ENCODE measurements at regions not wholly inside any gene's neighbourhood (a gene's known extent, or its start where the extent isn't known, plus 50 kb on each side); places are given as distances from the start of the nearest gene placed in this dataset.
"Not testable (repeated sequence)": the region's sequence is repeated elsewhere in the genome, so short reads cannot be mapped to it uniquely, and the experiment has no call there.

DNA sequence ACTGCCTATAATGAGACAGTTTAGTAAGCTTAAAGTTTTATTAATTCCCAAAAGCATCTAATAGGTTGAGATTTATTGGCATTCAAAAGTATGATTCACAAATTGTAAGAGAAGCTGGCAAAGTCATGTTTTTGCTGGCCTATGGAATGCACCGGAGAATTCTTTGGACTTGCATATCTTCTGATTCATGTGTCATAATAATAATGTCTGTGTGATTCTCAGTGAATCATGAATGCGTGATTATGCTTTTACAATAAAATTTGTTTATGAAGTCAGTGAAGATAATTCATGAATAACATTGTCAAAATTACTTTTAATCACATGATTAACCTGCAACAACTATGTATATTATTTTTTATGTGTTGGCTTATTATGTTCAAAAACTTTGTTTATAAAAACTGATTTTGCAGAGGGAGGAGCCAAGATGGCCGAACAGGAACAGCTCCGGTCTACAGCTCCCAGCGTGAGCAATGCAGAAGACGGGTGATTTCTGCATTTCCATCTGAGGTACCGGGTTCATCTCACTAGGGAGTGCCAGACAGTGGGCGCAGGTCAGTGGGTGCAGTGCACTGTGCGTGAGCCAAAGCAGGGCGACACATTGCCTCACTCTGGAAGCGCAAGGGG, 389.2 kb downstream of the SRGAP2C start:
- not testable (repeated sequence) for H3K27ac Mint-ChIP-seq; H3K4me1 Mint-ChIP-seq; H3K27me3 Mint-ChIP-seq; H3K36me3 Mint-ChIP-seq (ENCODE audit: low read depth); H3K4me3 Mint-ChIP-seq; ATAC-seq; DNase-seq; H3K9me3 Mint-ChIP-seq

DNA sequence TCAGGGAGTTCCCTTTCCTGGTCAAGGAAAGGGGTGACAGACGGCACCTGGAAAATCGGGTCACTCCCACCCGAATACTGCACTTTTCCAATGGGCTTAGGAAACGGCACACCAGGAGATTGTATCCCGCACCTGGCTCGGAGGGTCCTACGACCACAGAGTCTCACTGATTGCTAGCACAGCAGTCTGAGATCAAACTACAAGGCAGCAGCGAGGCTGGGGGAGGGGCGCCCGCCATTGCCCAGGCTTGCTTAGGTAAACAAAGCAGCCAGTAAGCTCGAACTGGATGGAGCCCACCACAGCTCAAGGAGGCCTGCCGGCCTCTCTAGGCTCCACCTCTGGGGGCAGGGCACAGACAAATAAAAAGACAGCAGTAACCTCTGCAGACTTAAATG, 389.7 kb downstream of the SRGAP2C start:
- not testable (repeated sequence) for H3K36me3 Mint-ChIP-seq (ENCODE audit: low read depth); H3K27me3 Mint-ChIP-seq; H3K9me3 Mint-ChIP-seq; H3K4me3 Mint-ChIP-seq; DNase-seq; H3K27ac Mint-ChIP-seq; ATAC-seq; H3K4me1 Mint-ChIP-seq

DNA sequence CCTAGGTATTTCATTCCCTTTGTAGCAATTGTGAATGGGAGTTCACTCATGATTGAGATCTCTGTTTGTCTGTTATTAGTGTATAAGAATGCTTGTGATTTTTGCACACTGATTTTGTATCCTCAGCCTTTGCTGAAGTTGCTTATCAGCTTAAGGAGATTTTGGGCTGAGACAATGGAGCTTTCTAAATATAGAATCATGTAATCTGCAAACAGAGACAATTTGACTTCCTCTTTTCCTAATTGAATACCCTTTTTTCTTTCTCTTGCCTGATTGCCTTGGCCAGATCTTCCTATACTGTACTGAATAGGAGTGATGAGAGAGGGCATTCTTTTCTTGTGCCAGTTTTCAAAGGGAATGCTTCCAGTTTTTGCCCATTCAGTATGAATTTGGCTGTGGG, 398.1 kb downstream of the SRGAP2C start:
- not testable (repeated sequence) for H3K4me1 Mint-ChIP-seq, H3K27ac Mint-ChIP-seq
- peaks cover 14% of the 10 kb centered on the region for H3K36me3 Mint-ChIP-seq (ENCODE audit: low read depth)

DNA sequence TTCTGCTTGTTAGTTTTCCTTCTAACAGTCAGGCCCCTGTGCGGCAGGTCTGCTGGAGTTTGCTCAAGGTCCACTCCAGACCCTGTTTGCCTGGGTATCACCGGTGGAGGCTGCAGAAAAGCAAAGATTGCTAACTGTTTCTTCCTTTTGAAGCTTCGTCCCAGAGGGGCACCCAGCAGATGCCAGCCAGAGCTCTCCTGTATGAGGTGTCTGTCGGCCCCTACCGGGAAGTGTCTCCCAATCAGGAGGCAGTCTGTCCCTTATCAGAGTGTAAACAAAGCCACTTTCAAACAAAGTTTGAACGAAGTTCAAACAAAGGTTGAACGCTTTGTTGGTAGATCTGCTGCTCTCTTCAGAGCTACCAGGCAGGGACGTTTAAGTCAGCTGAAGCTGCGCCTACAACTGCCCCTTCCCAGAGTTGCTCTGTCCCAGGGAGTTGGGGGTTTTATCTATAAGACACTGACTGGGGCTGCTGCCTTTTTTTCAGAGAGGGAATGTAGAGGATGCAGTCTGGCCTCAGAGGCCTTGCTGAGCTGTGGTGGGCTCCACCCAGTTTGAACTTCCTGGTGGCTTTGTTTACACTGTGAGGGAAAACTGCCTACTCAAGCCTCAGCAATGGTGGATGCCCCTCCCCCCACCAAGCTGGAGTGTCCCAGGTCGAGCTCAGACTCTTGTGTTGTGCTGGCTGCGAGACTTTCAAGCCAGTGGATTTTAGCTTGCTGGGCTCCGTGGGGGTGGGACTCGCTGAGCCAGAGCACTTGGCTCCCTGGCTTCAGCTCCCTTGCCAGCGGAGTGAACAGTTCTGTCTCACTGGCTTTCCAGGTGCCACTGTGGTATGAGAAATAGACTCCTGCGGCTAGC, 401.8 kb downstream of the SRGAP2C start:
- peaks cover 10% of the 10 kb centered on the region for H3K36me3 Mint-ChIP-seq (ENCODE audit: low read depth)
- no peaks in the 10 kb centered on the region for H3K27me3 Mint-ChIP-seq
- no peak overlapping the region for H3K4me3 Mint-ChIP-seq
- H3K9me3 Mint-ChIP-seq: peaks cover 13% of the 10 kb centered on the region
- peaks cover 8% of the 10 kb centered on the region for H3K4me1 Mint-ChIP-seq
- ATAC-seq (no peak), DNase-seq (no peak)
- no peak overlapping the region for H3K27ac Mint-ChIP-seq

More for the DNA sequence above, 398.1 kb downstream of the SRGAP2C start:
- H3K4me3 Mint-ChIP-seq, ATAC-seq, DNase-seq, H3K27me3 Mint-ChIP-seq: not testable (repeated sequence)
- peaks cover 13% of the 10 kb centered on the region for H3K9me3 Mint-ChIP-seq

DNA sequence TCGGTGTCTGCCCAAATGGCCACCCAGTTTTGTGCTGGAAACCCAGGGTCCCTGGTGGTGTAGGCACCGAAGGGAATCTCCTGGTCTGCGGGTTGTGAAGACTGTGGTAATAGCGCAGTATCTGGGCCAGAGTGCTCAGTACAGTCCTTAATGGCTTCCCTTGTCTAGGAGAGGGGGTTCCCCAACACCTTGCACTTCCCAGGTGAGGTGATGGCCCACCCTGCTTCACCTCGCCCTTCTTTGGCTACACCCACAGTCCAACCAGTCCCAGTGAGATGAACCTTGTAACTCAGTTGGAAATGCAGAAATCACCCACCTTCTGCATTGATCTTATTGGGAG, 402.4 kb downstream of the SRGAP2C start:
- Mint-ChIP-seq H3K36me3 (ENCODE audit: low read depth) (peaks cover 10% of the 10 kb centered on the region), H3K4me1 (peaks cover 8% of the 10 kb centered on the region), H3K27ac (no peak overlapping the region), H3K27me3 (no peaks in the 10 kb centered on the region), H3K4me3 (no peak overlapping the region), H3K9me3 (peaks cover 13% of the 10 kb centered on the region)
- no peak for ATAC-seq
- no peak for DNase-seq

DNA sequence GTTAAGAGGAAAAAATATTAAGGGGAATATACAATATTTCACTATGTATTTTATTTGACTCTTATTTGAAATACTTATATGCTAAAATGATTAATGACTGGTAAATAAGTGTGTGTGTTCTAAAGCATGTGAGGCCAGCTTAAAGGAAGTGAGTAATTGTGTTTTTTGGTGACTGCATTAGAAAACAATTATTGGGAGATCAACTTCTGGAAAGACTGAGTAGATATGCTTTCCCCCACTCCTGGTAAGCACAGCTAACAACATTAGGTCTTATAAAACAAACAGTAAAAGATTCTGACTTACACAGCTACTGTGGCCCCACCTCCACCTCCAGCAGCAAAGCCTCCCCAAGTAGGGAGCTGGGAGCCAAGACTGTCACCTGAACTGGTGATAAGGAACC, 403.0 kb downstream of the SRGAP2C start:
- no peak overlapping the region for H3K27ac Mint-ChIP-seq
- H3K9me3 Mint-ChIP-seq: peaks cover 13% of the 10 kb centered on the region
- no peak for DNase-seq
- H3K36me3 Mint-ChIP-seq (ENCODE audit: low read depth): peaks cover 10% of the 10 kb centered on the region
- H3K27me3 Mint-ChIP-seq: no peaks in the 10 kb centered on the region
- ATAC-seq: no peak
- H3K4me3 Mint-ChIP-seq: no peak overlapping the region
- H3K4me1 Mint-ChIP-seq: peaks cover 8% of the 10 kb centered on the region

DNA sequence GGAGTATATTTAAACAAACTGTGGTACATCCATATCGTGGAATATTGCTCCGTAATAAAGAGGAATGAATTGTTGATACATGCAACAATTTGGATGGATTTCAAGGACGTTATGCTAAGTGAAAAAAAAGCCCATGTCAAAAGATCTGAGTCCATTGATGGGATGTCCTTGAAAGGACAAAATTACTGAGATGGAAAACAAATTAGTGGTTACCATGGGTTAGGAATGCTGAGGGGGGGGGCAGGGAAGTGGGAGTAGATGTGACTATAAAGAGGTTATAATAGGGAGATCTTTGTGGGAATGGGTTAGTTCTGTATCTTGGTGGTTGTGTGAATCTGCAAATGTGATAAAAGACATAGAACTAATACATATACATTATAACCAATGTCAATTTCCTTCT, 409.3 kb downstream of the SRGAP2C start:
- no peaks in the 10 kb centered on the region for H3K4me1 Mint-ChIP-seq
- H3K27ac Mint-ChIP-seq: no peak overlapping the region
- H3K36me3 Mint-ChIP-seq (ENCODE audit: low read depth): no peaks in the 10 kb centered on the region

DNA sequence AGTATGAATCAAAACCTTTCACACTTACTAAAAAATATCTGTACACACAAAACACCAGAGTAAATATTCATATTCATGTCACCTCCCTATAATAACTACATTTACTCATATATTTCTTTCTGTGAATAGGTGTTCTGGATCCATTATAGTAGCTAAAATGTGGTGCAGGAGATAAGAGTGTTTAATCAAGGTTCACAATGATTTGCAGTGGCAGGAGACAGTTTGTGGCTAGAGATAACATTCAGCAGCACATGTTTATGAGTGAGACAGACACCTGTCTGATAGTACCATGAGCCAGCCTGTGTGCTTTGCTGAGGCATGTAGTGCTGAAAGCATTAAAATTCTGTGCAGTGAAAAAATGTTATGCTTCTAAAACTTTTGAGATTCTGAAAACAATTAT, 410.3 kb downstream of the SRGAP2C start:
- DNase-seq (no peak), ATAC-seq (no peak)
- Mint-ChIP-seq H3K27ac (no peak overlapping the region), H3K4me3 (no peak overlapping the region), H3K4me1 (no peaks in the 10 kb centered on the region), H3K36me3 (ENCODE audit: low read depth) (no peaks in the 10 kb centered on the region), H3K9me3 (no peaks in the 10 kb centered on the region), H3K27me3 (no peaks in the 10 kb centered on the region)

More for the DNA sequence above, 409.3 kb downstream of the SRGAP2C start:
- Mint-ChIP-seq H3K27me3 (no peaks in the 10 kb centered on the region), H3K9me3 (no peaks in the 10 kb centered on the region), H3K4me3 (no peak overlapping the region)
- DNase-seq (no peak), ATAC-seq (no peak)

DNA sequence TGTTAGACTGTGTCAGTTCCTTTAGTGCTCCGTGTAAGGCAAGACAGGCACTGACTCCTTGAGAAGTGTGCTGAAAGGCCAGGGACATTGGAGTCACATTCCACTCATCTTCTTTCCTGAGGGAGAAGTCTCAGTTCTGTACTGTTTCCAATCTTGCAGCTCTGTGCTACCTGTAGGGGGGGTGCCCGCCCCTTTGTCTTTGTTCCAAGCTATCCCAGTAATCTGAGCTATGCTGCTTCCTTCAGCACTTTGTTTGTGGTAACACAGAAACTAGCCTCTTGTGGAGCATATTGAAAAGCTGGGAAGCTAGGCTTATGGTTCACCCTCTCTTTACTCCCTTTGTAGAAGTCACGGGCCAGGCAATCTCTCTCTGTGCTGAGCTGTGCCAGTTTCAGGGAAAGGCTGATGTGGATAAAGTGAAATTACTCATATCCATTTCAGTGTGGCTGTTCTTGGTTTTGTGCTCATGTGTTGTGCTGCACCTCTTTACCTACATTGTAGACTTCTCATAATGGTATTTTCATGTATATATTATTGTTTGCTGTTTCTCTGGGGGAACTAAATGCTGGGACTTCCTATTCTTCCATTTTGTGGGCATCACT, 420.2 kb downstream of the SRGAP2C start:
- H3K27ac Mint-ChIP-seq, H3K4me1 Mint-ChIP-seq, H3K27me3 Mint-ChIP-seq, DNase-seq, H3K4me3 Mint-ChIP-seq, ATAC-seq: not testable (repeated sequence)
- peaks cover 17% of the 10 kb centered on the region for H3K9me3 Mint-ChIP-seq
- peaks cover 16% of the 10 kb centered on the region for H3K36me3 Mint-ChIP-seq (ENCODE audit: low read depth)

DNA sequence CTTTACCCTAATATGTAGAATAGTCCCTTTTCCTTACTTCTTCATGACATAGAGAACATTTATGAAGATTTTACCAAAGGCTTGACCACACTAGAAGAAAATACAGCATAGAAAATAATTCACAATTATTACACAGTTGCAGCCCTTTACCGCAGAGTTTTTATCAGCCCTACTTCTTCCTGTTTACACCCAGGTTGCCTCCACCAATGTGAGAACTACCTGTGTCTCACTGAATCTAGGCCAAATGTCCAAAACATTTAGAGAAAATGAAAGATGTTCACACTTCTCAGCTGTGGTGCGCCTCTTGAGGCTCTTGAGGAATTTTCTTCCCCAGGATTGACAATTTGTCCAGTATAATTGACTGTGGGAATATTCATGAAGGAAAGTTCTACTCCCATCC, 422.7 kb downstream of the SRGAP2C start:
- H3K4me1 Mint-ChIP-seq; H3K36me3 Mint-ChIP-seq (ENCODE audit: low read depth); H3K27me3 Mint-ChIP-seq; H3K27ac Mint-ChIP-seq; H3K9me3 Mint-ChIP-seq; ATAC-seq; H3K4me3 Mint-ChIP-seq; DNase-seq: not testable (repeated sequence)
